ENCODE measurements at regions not wholly inside any gene's neighbourhood (a gene's known extent, or its start where the extent isn't known, plus 50 kb on each side); places are given as distances from the start of the nearest gene placed in this dataset.
A peak's percentile ranks its signal among the peaks of the same experiment; 100 is the strongest.
"Not testable (repeated sequence)": the region's sequence is repeated elsewhere in the genome, so short reads cannot be mapped to it uniquely, and the experiment has no call there.

DNA sequence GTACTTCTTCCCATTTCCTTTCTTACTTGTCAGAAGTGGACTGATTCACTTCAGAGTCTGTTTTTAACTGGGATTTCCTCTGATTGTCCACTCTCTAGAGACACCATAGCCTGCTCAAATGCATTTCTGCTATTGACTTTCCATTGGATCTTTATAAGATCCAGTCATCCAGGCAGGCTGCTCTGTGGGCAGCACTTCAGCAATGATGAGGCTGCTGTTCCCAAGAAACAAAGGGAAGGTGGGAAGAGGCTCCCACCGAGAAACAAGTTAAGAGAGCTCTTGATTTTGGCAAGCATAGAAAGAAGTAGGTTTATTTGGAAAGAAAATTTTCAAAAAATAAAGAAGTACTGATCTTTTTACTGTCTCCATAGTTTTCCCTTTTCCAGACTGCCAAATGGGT lies 125.8 kb upstream of the STARD13 start:
- TF ChIP-seq EZH2 (IDR thresholded peaks at IDR 0.05) (no peak), POLR2AphosphoS5 (IDR thresholded peaks at IDR 0.05; ENCODE audit: borderline replicate concordance, low read depth, low read length) (no peak), FOXP2 (optimal IDR thresholded peaks at IDR 0.05; ENCODE audit: control extremely low read depth, extremely low read length, insufficient read depth) (no peak)
- H3K4me3 ChIP-seq = no peak overlapping the region
- DNase-seq (ENCODE audit: low read depth, low spot score) = no peak
- no peaks in the 10 kb centered on the region for H3K9me3 ChIP-seq (ENCODE audit: low read depth, low read length)
- H3K36me3 ChIP-seq (ENCODE audit: insufficient read depth, low read length) = no peaks in the 10 kb centered on the region
- no peak overlapping the region for H3K9ac ChIP-seq (ENCODE audit: insufficient read length)
- no peak overlapping the region for H3K27ac ChIP-seq

GRCh38 chr13:33415822-33416221 lies 130.3 kb upstream of the STARD13 start:
- Histone ChIP-seq H3K36me3 (ENCODE audit: insufficient read depth, low read length) (no peaks in the 10 kb centered on the region), H3K9me3 (ENCODE audit: low read depth, low read length) (no peaks in the 10 kb centered on the region; the same call in 1 of the 2 replicates), H3K4me3 (no peak overlapping the region), H3K27ac (no peak overlapping the region), H3K9ac (ENCODE audit: insufficient read length) (no peak overlapping the region)
- DNase-seq (ENCODE audit: low read depth, low spot score) = no peak
- TF ChIP-seq FOXP2 (optimal IDR thresholded peaks at IDR 0.05; ENCODE audit: control extremely low read depth, extremely low read length, insufficient read depth) (no peak), EZH2 (IDR thresholded peaks at IDR 0.05) (no peak), POLR2AphosphoS5 (IDR thresholded peaks at IDR 0.05; ENCODE audit: borderline replicate concordance, low read depth, low read length) (no peak)

DNA sequence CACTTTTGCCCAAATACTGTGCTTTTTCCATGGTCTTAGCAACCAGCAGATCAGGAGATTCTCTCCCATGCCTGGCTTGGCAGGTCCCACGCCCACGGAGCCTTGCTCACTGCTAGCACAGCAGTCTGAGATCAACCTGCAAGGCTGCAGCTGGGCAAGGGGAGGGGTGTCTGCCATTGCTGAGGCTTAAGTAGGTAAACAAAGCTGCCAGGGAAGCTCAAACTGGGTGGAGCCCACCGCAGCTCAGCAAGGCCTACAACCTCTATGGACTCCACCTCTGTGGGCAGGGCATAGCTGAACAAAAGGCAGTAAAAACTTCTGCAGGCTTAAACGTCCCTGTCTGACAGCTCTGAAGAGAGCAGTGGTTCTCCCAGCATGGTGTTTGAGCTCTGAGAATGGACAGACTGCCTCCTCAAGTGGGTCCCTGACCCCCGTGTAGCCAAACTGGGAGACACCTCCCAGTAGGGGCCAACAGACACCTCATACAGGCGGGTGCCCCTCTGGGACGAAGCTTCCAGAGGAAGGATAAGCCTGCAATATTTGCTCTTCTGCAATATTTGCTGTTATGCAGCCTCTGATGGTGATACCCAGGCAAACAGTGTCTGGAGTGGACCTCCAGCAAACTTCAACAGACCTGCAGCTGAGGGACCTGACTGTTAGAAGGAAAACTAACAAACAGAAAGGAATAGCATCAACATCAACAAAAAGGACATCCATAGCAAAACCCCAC lies 132.8 kb upstream of the STARD13 start:
- not testable (repeated sequence) for H3K9ac ChIP-seq (ENCODE audit: insufficient read length); DNase-seq (ENCODE audit: low read depth, low spot score); H3K9me3 ChIP-seq (ENCODE audit: low read depth, low read length); H3K36me3 ChIP-seq (ENCODE audit: insufficient read depth, low read length); H3K27ac ChIP-seq; H3K4me3 ChIP-seq

- H3K27ac ChIP-seq; H3K4me3 ChIP-seq; H3K9ac ChIP-seq (ENCODE audit: insufficient read length); H3K36me3 ChIP-seq (ENCODE audit: insufficient read depth, low read length); H3K9me3 ChIP-seq (ENCODE audit: low read depth, low read length); DNase-seq (ENCODE audit: low read depth, low spot score): not testable (repeated sequence)
Observed at GRCh38 chr13:33420117-33420516, 134.6 kb upstream of the STARD13 start.

DNA sequence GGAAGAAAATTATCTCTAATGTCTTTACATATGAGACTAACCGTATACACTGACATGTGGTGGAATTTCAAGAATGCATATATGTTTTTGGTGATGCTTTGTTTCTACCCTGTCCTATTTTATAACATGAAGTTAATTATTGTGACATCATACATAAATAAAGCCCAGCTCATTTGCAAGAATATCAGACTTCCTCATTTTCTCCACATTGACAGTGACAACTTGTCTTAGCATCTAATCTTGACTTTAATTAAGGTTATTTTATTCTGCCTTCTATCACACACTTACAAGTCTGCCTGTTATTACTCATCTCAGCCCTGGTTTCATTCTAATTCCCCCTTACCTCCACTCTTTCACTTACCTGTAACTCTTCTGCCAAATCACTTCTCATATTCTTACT lies 140.6 kb upstream of the STARD13 start:
- Histone ChIP-seq H3K4me3 (no peak overlapping the region), H3K9ac (ENCODE audit: insufficient read length) (no peak overlapping the region), H3K36me3 (ENCODE audit: insufficient read depth, low read length) (no peaks in the 10 kb centered on the region), H3K9me3 (ENCODE audit: low read depth, low read length) (peaks cover 5% of the 10 kb centered on the region; the same call in 1 of the 2 replicates), H3K27ac (no peak overlapping the region)
- TF ChIP-seq POLR2AphosphoS5 (IDR thresholded peaks at IDR 0.05; ENCODE audit: borderline replicate concordance, low read depth, low read length) = no peak
- no peak for TF ChIP-seq EZH2 (IDR thresholded peaks at IDR 0.05)
- no peak for TF ChIP-seq FOXP2 (optimal IDR thresholded peaks at IDR 0.05; ENCODE audit: control extremely low read depth, extremely low read length, insufficient read depth)
- DNase-seq (ENCODE audit: low read depth, low spot score) = no peak

DNA sequence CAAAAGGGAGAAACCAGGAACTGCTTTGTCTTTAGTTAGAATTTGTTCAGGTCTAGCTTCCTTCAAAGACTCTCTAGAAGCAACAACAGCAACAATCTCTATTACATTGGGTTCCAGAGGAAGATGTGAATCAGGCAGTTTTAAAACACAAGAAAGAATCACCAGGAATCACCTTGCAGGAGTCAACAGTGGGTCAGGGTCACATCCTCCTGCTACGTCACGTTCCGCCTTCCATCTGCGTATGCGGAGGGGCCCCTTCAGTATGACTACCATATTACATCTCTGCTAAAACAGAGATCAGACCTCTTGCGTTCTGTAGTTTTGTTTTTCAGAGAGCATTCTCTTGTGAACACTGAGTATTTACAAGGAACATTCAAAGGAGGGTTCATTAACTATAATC lies 147.8 kb upstream of the STARD13 start:
- Histone ChIP-seq H3K9me3 (ENCODE audit: low read depth, low read length) (peaks cover 5% of the 10 kb centered on the region; the same call in 1 of the 2 replicates), H3K36me3 (ENCODE audit: insufficient read depth, low read length) (no peaks in the 10 kb centered on the region)
- TF ChIP-seq FOXP2 (optimal IDR thresholded peaks at IDR 0.05; ENCODE audit: control extremely low read depth, extremely low read length, insufficient read depth) (no peak), POLR2AphosphoS5 (IDR thresholded peaks at IDR 0.05; ENCODE audit: borderline replicate concordance, low read depth, low read length) (no peak), EZH2 (IDR thresholded peaks at IDR 0.05) (no peak)

DNA sequence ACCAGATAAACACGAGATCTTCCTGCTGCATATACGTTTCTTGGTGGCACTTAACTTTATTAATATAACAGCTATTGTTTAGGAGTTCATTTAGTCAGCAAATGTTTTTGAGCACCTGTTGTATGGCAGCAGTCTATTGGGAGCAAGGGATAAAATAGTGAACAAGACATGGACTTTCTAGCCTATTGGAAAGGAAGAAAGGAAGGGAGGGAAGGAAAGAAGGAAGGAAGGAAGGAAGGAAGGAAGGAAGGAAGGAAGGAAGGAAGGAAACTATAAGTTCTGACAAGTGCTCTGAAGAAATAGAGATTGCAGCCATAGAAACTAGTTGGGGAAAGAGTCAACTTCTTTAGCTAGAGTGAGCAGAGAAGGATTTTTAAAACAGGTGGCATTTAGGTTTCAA lies 149.1 kb upstream of the STARD13 start:
- Histone ChIP-seq H3K9ac (ENCODE audit: insufficient read length) (peak overlapping the region; percentile 72), H3K36me3 (ENCODE audit: insufficient read depth, low read length) (no peaks in the 10 kb centered on the region), H3K27ac (peak overlapping the region; percentile 100), H3K4me3 (peak overlapping the region; percentile 75), H3K9me3 (ENCODE audit: low read depth, low read length) (peaks cover 5% of the 10 kb centered on the region; the same call in 1 of the 2 replicates)
- TF ChIP-seq POLR2AphosphoS5 (IDR thresholded peaks at IDR 0.05; ENCODE audit: borderline replicate concordance, low read depth, low read length) (peak; percentile 64; the same call in 1 of the 2 replicates), FOXP2 (optimal IDR thresholded peaks at IDR 0.05; ENCODE audit: control extremely low read depth, extremely low read length, insufficient read depth) (no peak)
- peak; percentile 98 for DNase-seq (ENCODE audit: low read depth, low spot score)

More for the DNA sequence above, 147.8 kb upstream of the STARD13 start:
- Histone ChIP-seq H3K27ac (peak overlapping the region; percentile 100), H3K9ac (ENCODE audit: insufficient read length) (peak overlapping the region; percentile 52), H3K4me3 (no peak overlapping the region)
- no peak for DNase-seq (ENCODE audit: low read depth, low spot score)

DNA sequence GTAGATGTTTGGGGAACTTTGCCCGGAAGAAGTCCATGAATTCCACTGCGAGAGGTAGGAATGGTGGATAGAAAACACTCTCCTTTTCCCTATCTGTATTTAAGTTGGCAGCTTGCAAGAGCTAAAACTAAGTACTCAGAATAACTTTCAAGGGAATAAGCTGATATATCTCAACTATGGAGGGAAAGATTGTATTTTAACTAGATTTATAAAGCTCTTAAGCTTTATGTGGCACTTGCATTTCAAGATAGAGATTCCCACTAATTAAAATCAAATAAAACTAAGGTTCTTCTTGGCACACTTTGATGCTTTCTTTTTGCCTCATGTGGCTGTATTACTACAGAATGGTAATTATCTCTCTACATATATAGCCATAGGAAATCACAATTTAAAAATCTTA lies 149.7 kb upstream of the STARD13 start:
- peak overlapping the region; percentile 75 for H3K4me3 ChIP-seq
- peaks cover 5% of the 10 kb centered on the region; the same call in 1 of the 2 replicates for H3K9me3 ChIP-seq (ENCODE audit: low read depth, low read length)
- peak overlapping the region; percentile 72 for H3K9ac ChIP-seq (ENCODE audit: insufficient read length)
- H3K27ac ChIP-seq = peak overlapping the region; percentile 100
- TF ChIP-seq FOXP2 (optimal IDR thresholded peaks at IDR 0.05; ENCODE audit: control extremely low read depth, extremely low read length, insufficient read depth) = no peak
- TF ChIP-seq EZH2 (IDR thresholded peaks at IDR 0.05) = no peak
- TF ChIP-seq POLR2AphosphoS5 (IDR thresholded peaks at IDR 0.05; ENCODE audit: borderline replicate concordance, low read depth, low read length) = no peak; the same call in 1 of the 2 replicates
- no peaks in the 10 kb centered on the region for H3K36me3 ChIP-seq (ENCODE audit: insufficient read depth, low read length)
- peak; percentile 89 for DNase-seq (ENCODE audit: low read depth, low spot score)

GRCh38 chr13:33438918-33439317 lies 153.4 kb upstream of the STARD13 start:
- H3K4me3 ChIP-seq = no peak overlapping the region
- peak overlapping the region; percentile 72 for H3K27ac ChIP-seq
- H3K9me3 ChIP-seq (ENCODE audit: low read depth, low read length) = no peaks in the 10 kb centered on the region
- no peak overlapping the region for H3K9ac ChIP-seq (ENCODE audit: insufficient read length)
- TF ChIP-seq POLR2AphosphoS5 (IDR thresholded peaks at IDR 0.05; ENCODE audit: borderline replicate concordance, low read depth, low read length) (no peak), FOXP2 (optimal IDR thresholded peaks at IDR 0.05; ENCODE audit: control extremely low read depth, extremely low read length, insufficient read depth) (no peak), EZH2 (IDR thresholded peaks at IDR 0.05) (no peak)
- DNase-seq (ENCODE audit: low read depth, low spot score) = no peak
- no peaks in the 10 kb centered on the region for H3K36me3 ChIP-seq (ENCODE audit: insufficient read depth, low read length)

All from SK-N-MC (cell line).